LNCaP clone FGC (cell line): ENCODE measurements at regions not wholly inside any gene's neighbourhood (a gene's known extent, or its start where the extent isn't known, plus 50 kb on each side); places are given as distances from the start of the nearest gene placed in this dataset.
"Not testable (repeated sequence)": the region's sequence is repeated elsewhere in the genome, so short reads cannot be mapped to it uniquely, and the experiment has no call there.

Source experiments
- DNase-seq: peaks from one replicate; pipeline ENCODE4 v3.0.0-alpha.2; 2011; ENCODE audit warnings: low read depth
- H3K4me3 ChIP-seq: 2 replicates; pipeline ENCODE4 v1.5.1; 2011; ENCODE audit warnings: mild to moderate bottlenecking, low read depth, low read length, control low read depth
- TF ChIP-seq, protein P1 (sequence below): IDR thresholded peaks from 2 replicates; pipeline ENCODE4 v1.5.1; 2012; ENCODE audit warnings: mild to moderate bottlenecking; ENCODE audit not compliant: control insufficient read depth, insufficient read depth; ENCODE audit errors: extremely low read depth

DNA sequence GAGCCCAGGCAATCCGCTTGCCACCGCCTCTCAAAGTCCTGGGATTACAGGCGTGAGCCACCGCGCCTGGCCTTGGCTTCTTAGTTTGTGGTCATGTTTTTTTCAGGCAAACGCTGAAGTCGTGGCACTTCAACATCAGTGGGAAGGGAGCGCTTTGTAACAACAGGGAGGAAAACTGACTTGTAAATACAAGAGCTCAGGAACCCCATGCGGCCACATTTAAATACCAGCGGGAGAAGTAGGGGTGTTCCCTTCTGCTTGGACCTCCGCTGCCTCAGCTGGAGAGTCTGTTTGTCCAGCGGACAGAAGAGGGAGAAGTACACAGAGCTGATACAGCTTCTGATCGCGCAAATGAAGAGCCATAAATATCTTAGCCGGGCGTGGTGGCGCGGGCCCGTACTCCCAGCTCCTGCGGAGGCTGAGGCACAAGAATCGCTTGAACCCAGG, 108.7 kb upstream of the KMT2C start:
- TF ChIP-seq, protein P1, sequence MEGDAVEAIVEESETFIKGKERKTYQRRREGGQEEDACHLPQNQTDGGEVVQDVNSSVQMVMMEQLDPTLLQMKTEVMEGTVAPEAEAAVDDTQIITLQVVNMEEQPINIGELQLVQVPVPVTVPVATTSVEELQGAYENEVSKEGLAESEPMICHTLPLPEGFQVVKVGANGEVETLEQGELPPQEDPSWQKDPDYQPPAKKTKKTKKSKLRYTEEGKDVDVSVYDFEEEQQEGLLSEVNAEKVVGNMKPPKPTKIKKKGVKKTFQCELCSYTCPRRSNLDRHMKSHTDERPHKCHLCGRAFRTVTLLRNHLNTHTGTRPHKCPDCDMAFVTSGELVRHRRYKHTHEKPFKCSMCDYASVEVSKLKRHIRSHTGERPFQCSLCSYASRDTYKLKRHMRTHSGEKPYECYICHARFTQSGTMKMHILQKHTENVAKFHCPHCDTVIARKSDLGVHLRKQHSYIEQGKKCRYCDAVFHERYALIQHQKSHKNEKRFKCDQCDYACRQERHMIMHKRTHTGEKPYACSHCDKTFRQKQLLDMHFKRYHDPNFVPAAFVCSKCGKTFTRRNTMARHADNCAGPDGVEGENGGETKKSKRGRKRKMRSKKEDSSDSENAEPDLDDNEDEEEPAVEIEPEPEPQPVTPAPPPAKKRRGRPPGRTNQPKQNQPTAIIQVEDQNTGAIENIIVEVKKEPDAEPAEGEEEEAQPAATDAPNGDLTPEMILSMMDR = no peak
- no peak for DNase-seq
- no peak overlapping the region for H3K4me3 ChIP-seq

DNA sequence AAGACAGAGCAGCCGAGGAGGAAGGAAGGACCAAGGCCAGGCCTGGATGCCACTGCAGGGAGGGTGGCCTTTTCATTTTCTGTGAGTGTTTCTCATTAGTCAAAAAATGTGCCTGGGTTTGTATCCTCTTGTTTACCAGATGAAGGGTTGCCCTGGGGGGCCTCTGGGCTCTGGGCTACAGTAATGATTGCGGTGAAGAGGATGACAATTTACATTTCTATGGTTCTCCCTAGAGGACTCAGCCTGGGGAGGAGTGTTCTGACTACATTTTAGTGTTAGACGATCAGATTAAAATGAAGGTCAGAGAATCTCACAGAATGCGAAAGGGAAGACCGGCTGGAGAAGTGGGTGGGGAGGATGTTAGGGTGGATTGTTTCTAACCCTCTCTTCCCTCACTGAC, 108.0 kb upstream of the KMT2C start:
- TF ChIP-seq, protein P1 = no peak
- no peak for DNase-seq

DNA sequence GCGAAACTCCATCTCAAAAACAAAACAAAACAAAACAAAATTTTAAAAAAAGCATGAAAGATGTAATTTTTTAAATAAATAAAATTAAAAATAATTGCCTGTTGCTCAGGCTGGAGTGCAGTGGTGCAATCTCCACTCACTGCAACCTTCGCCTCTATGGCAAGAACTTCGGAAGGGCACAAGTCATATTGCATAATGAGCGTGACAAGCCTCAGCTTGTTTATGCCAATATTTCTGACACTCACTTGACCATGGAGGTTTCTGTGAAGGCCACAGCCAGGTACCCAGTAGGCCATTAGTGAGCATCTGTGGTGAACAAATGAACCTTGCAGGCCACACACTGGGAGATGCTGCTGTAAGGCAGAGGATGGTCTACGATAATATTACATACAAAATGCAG, 106.1 kb upstream of the KMT2C start:
- DNase-seq = no peak
- TF ChIP-seq, protein P1 = no peak
- H3K4me3 ChIP-seq = no peak overlapping the region

More for the DNA sequence above, 108.0 kb upstream of the KMT2C start:
- H3K4me3 ChIP-seq = no peak overlapping the region

DNA sequence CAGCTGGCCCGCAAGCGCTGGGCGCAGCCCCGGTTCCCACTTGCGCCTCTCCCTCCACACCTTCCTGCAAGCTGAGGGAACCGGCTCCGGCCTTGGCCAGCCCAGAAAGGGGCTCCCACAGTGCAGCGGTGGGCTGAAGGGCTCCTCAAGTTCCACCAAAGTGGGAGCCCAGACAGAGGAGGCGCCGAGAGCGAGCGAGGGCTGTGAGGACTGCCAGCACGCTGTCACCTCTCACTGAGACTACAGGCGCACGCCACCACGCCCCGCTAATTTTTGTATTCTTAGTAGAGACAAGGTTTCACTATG, 103.3 kb upstream of the KMT2C start:
- not testable (repeated sequence) for H3K4me3 ChIP-seq, DNase-seq

DNA sequence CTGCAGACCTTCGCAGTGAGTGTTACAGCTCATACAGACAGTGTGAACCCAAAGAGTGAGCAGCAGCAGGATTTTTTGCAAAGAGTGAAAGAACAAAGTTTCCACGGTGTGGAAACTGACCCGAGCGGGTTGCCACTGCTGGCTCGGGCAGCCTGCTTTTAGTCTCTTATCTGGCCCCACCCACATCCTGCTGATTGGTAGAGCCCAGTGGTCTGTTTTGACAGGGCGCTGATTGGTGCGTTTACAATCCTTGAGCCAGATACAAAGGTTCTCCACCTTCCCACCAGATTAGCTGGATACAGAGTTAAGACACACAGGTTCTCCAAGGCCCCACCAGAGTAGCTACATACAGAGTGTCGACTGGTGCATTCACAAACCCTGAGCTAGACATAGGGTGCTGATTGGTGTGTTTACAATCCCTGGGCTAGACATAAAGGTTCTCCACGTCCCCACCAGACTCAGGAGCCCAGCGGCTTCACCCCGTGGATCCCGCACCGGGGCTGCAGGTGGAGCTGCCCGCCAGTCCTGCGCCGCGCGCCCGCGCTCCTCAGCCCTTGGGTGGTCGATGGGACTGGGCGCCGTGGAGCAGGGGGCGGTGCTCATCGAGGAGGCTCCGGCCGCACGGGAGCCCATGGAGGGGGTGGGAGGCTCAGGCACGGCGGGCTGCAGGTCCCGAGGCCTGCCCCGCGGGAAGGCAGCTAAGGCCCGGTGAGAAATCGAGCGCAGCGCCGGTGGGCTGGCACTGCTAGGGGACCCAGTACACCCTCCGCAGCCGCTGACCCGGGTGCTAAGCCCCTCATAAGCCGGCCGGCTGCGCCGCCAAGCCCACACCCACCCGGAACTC, 102.8 kb upstream of the KMT2C start:
- not testable (repeated sequence) for DNase-seq, H3K4me3 ChIP-seq

DNA sequence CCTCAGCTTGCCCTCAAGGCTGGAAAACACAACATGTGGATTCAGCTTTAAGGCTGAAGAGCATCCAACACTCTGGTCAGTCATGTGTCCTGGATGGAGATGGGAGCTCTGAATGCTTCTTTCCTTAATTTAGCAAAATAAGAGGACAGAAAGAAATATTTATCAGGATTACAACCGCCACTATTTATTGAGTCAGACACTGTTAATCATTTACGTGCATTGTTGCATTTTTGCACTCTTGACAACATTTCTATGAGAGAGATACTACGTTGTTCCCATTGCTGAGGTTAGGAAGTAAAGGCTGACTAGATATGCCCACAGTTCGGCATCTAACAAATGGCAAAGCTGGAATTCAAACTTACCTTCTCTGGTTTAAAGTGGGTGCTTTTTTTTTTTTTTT, 101.8 kb upstream of the KMT2C start:
- no peak overlapping the region for H3K4me3 ChIP-seq
- TF ChIP-seq, protein P1 = no peak
- no peak for DNase-seq

DNA sequence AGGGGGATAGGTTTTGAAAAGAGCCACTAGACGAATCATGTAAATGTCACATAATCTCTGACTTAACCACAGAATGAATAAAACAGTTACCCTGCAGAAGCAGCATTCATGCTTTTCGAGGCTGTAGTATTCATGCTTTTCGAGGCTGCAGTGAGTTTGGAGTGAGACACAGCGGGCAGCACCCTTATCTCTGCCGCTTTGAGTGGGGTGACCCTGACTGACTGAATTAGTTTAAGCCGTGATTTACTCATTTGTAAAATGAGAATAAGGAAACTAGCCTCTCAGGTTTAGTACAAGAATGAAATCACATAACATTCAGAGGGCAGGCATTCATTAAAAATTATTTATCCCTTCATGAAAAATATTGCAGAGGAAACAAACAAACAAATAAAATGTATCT, 92.8 kb upstream of the KMT2C start:
- DNase-seq = no peak
- H3K4me3 ChIP-seq = no peak overlapping the region
- TF ChIP-seq, protein P1 = no peak

DNA sequence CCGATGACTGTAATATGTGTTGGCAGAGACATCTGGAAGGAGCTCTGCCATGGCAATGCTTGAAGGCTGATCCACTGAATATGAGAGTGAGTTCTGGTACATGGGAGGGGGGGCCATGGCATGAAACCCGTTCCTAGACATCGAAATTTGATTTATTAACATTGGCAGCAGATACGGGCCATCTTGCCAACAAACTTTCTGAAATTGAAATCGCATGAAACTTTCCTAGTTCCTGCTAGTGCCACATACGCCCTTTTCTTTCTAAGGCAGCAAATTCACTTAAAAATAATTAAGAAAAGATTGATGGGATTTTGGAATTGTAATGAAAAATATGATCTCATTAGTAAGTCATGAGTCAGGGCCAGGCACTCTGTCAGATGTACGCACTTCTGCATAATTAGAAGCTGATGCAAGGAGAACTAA, 91.8 kb upstream of the KMT2C start:
- TF ChIP-seq, protein P1 = no peak
- H3K4me3 ChIP-seq = no peak overlapping the region

More for the DNA sequence above, 91.8 kb upstream of the KMT2C start:
- DNase-seq = no peak
